ENCODE measurements at regions not wholly inside any gene's neighbourhood (a gene's known extent, or its start where the extent isn't known, plus 50 kb on each side); places are given as distances from the start of the nearest gene placed in this dataset.

GRCh38 chr13:89221557-89222158, 1550.5 kb downstream of the SLITRK5 start:
- H3K27me3 ChIP-seq (ENCODE audit: insufficient read depth, low read length), result no peaks in the 10 kb centered on the region
- peaks cover 17% of the 10 kb centered on the region for H3K9me3 ChIP-seq (ENCODE audit: low read depth, low read length)
- H3K4me1 ChIP-seq (ENCODE audit: insufficient read depth, low read length), result no peaks in the 10 kb centered on the region
- H3K4me3 ChIP-seq (ENCODE audit: low read length), result no peak overlapping the region

GRCh38 chr13:89227356-89227755, 1556.2 kb downstream of the SLITRK5 start:
- Histone ChIP-seq H3K27me3 (ENCODE audit: insufficient read depth, low read length) (no peaks in the 10 kb centered on the region), H3K4me3 (ENCODE audit: low read length) (no peak overlapping the region), H3K4me1 (ENCODE audit: insufficient read depth, low read length) (no peaks in the 10 kb centered on the region), H3K9me3 (ENCODE audit: low read depth, low read length) (peaks cover 10% of the 10 kb centered on the region)

GRCh38 chr13:89238496-89238895, 1567.3 kb downstream of the SLITRK5 start:
- Histone ChIP-seq H3K4me1 (ENCODE audit: insufficient read depth, low read length) (no peaks in the 10 kb centered on the region), H3K27me3 (ENCODE audit: insufficient read depth, low read length) (no peaks in the 10 kb centered on the region), H3K4me3 (ENCODE audit: low read length) (no peak overlapping the region)

DNA sequence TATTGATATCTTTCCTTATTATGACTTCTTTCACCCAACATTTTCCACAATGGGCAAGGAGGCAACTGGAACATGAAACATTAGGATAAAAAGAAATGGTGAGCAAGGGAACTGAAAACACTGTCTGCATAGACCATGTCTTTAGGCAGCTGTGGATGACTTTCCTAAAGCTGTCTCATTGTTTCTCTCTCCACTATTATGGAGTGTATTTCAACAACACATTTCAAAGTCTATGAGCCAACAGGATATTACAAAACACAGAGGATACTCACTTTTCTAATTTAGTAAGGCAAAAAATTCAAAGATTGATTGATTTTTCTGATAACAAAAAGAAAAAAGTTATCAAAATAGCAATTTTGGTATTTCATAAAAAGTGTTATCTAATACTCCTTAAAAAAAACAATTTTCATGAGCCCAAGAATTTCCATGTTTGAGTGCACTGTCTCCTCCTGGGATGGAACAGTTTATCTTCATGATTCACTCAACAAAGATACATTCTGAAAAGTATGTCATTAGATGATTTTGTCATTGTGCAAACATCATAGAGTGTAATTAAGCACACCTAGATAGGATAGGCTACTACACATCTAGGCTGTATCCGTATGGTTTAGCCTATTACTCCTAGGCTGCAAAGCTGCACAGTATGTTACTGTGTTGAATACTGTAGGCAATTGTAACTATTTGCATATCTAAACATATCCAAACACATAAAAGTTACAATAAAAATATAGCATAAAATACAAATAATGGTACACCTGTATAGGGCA, 1568.4 kb downstream of the SLITRK5 start:
- Histone ChIP-seq H3K27me3 (ENCODE audit: insufficient read depth, low read length) (no peaks in the 10 kb centered on the region), H3K4me3 (ENCODE audit: low read length) (no peak overlapping the region), H3K4me1 (ENCODE audit: insufficient read depth, low read length) (no peaks in the 10 kb centered on the region), H3K9me3 (ENCODE audit: low read depth, low read length) (no peaks in the 10 kb centered on the region)

More at GRCh38 chr13:89238496-89238895, 1567.3 kb downstream of the SLITRK5 start:
- no peaks in the 10 kb centered on the region for H3K9me3 ChIP-seq (ENCODE audit: low read depth, low read length)

DNA sequence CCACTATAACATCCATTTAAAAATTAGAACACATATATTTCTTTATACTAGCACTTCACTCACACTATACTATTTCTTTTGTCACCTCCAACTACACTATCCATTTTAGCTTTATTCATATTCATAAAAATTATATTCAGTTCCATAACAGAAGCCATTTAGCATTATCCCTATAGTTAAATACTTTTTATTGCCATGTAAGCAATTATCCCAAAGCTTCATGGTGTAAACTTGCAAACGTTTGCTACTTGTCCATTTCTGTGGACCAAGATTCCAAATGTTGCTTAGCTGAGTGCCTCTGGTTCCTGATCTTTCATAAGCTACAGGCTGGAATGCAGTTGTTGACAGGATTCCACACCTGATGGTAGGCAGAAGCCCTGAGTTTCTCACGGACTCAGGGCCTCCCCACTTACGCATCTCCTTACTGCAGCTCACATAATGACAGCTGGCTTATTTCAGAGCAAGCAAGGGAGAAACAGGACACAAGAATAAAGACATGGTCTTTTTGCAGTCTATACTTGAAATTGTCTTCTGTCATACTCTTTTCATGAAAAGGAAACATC, 1584.8 kb downstream of the SLITRK5 start:
- Histone ChIP-seq H3K4me1 (ENCODE audit: insufficient read depth, low read length) (no peaks in the 10 kb centered on the region), H3K9me3 (ENCODE audit: low read depth, low read length) (peaks cover 9% of the 10 kb centered on the region), H3K4me3 (ENCODE audit: low read length) (no peak overlapping the region), H3K27me3 (ENCODE audit: insufficient read depth, low read length) (no peaks in the 10 kb centered on the region)

DNA sequence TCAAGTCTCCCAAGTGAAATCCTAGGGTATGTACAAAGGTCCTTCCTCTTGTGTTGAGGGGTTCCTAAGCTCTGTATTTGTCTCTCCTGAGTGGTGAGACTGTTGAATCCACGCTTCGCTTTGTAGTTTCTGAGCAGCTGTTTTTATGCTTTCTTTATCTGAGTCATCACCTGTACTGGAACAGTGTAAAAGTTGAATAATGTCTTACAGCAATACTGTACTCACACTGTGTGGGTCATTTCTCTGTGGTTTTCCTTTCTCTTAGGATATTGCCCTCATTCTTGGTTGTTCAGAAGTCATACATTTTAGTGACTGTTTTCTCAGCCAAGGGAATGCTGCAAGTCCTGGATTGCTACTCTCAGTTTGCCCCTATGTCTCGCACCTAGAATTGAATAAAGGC, 1596.6 kb downstream of the SLITRK5 start:
- H3K4me3 ChIP-seq (ENCODE audit: low read length), result no peak overlapping the region
- no peaks in the 10 kb centered on the region for H3K4me1 ChIP-seq (ENCODE audit: insufficient read depth, low read length)
- H3K27me3 ChIP-seq (ENCODE audit: insufficient read depth, low read length), result no peaks in the 10 kb centered on the region
- peaks cover 16% of the 10 kb centered on the region for H3K9me3 ChIP-seq (ENCODE audit: low read depth, low read length)

DNA sequence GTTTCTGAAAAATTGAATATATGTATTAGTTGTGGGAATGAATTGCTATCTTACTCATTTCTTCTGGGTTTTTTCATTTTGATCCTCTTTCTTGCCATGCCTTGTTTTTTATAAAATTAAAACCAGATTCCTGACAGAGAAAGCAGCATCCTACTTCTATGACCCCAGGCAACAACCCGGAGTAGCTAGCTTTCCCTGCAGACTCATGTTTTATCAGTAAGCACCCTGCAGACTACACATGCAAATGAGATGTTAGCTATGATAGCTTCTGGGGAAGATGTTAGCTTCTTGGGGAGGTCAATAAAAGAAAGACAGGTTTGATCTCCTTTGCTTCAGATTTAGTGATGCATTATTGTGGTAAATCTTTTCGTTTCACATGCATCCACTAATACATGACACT, 1598.6 kb downstream of the SLITRK5 start:
- H3K27me3 ChIP-seq (ENCODE audit: insufficient read depth, low read length), result no peaks in the 10 kb centered on the region
- no peak overlapping the region for H3K4me3 ChIP-seq (ENCODE audit: low read length)
- no peaks in the 10 kb centered on the region for H3K4me1 ChIP-seq (ENCODE audit: insufficient read depth, low read length)
- H3K9me3 ChIP-seq (ENCODE audit: low read depth, low read length), result peaks cover 12% of the 10 kb centered on the region

DNA sequence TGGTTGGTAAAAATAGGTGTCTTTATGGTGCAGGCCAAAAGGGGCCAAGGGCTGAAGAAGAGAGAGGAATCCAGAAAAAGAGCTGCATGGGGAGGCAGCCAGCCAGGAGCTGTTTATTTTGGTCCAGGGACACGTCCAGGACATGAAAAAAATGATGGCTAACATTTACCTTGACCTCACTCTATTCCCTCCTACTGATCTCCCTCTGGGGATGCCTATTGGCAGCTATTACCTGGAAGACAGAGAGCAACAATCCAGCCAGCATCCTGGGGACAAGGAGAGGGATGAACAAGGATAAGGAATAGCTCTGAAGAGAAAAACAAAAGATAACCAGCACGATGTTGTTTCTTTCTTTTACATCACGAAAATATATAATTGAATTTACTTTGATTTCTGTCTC, 1599.6 kb downstream of the SLITRK5 start:
- Histone ChIP-seq H3K4me3 (ENCODE audit: low read length) (no peak overlapping the region), H3K27me3 (ENCODE audit: insufficient read depth, low read length) (no peaks in the 10 kb centered on the region), H3K9me3 (ENCODE audit: low read depth, low read length) (peaks cover 12% of the 10 kb centered on the region), H3K4me1 (ENCODE audit: insufficient read depth, low read length) (no peaks in the 10 kb centered on the region)

GRCh38 chr13:89279374-89279773, 1608.2 kb downstream of the SLITRK5 start:
- H3K27me3 ChIP-seq (ENCODE audit: insufficient read depth, low read length), result no peaks in the 10 kb centered on the region
- no peaks in the 10 kb centered on the region for H3K4me1 ChIP-seq (ENCODE audit: insufficient read depth, low read length)
- H3K4me3 ChIP-seq (ENCODE audit: low read length), result no peak overlapping the region
- H3K9me3 ChIP-seq (ENCODE audit: low read depth, low read length), result no peaks in the 10 kb centered on the region

DNA sequence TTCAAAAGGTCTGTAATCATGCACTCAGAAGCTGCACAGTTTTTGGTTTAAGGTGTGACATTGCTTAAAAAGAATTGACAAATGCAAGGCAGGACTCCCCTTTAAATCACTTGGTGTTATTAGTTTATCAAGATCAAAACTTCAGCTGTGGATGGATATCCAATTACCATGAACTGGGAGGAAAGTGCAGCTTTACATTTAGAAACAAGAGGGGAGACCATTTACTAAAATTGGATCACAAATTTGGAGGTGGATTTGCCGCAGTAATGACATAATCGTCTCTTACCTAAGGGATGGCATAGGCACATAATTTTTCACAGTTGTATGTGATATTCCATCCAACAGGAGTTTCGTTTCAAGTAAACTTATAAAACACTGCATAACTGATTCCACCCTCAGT, 1610.2 kb downstream of the SLITRK5 start:
- Histone ChIP-seq H3K9me3 (ENCODE audit: low read depth, low read length) (no peaks in the 10 kb centered on the region), H3K27me3 (ENCODE audit: insufficient read depth, low read length) (no peaks in the 10 kb centered on the region), H3K4me3 (ENCODE audit: low read length) (no peak overlapping the region), H3K4me1 (ENCODE audit: insufficient read depth, low read length) (no peaks in the 10 kb centered on the region)

DNA sequence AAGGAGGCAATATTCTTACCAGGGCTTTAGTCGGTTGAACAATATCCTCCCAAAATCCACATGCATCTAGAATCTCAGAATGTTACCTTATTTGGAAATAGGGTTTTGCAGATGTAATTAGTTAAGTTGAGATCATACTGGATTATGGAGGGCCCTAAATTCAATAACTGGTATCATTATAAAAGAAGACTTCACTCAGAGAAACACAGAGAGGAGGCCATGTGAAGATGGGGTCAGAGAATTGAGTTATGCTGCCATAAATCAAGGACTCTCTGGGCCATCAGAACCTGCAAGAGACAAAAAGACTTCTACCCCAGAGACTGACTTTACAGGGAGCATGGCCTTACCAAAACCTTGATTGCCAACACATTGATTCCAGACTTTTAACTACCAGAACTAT, 1611.1 kb downstream of the SLITRK5 start:
- H3K4me3 ChIP-seq (ENCODE audit: low read length), result no peak overlapping the region
- H3K27me3 ChIP-seq (ENCODE audit: insufficient read depth, low read length), result no peaks in the 10 kb centered on the region
- no peaks in the 10 kb centered on the region for H3K4me1 ChIP-seq (ENCODE audit: insufficient read depth, low read length)
- no peaks in the 10 kb centered on the region for H3K9me3 ChIP-seq (ENCODE audit: low read depth, low read length)

GRCh38 chr13:89287381-89287780, 1616.2 kb downstream of the SLITRK5 start:
- Histone ChIP-seq H3K4me1 (ENCODE audit: insufficient read depth, low read length) (no peaks in the 10 kb centered on the region), H3K4me3 (ENCODE audit: low read length) (no peak overlapping the region), H3K9me3 (ENCODE audit: low read depth, low read length) (no peaks in the 10 kb centered on the region), H3K27me3 (ENCODE audit: insufficient read depth, low read length) (no peaks in the 10 kb centered on the region)

- Histone ChIP-seq H3K4me1 (ENCODE audit: insufficient read depth, low read length) (no peaks in the 10 kb centered on the region), H3K27me3 (ENCODE audit: insufficient read depth, low read length) (no peaks in the 10 kb centered on the region), H3K9me3 (ENCODE audit: low read depth, low read length) (no peaks in the 10 kb centered on the region), H3K4me3 (ENCODE audit: low read length) (no peak overlapping the region)
Observed at GRCh38 chr13:89294115-89294867, 1623.1 kb downstream of the SLITRK5 start.

GRCh38 chr13:89307278-89307677, 1636.1 kb downstream of the SLITRK5 start:
- Histone ChIP-seq H3K4me3 (ENCODE audit: low read length) (no peak overlapping the region), H3K9me3 (ENCODE audit: low read depth, low read length) (no peaks in the 10 kb centered on the region), H3K4me1 (ENCODE audit: insufficient read depth, low read length) (no peaks in the 10 kb centered on the region), H3K27me3 (ENCODE audit: insufficient read depth, low read length) (no peaks in the 10 kb centered on the region)

DNA sequence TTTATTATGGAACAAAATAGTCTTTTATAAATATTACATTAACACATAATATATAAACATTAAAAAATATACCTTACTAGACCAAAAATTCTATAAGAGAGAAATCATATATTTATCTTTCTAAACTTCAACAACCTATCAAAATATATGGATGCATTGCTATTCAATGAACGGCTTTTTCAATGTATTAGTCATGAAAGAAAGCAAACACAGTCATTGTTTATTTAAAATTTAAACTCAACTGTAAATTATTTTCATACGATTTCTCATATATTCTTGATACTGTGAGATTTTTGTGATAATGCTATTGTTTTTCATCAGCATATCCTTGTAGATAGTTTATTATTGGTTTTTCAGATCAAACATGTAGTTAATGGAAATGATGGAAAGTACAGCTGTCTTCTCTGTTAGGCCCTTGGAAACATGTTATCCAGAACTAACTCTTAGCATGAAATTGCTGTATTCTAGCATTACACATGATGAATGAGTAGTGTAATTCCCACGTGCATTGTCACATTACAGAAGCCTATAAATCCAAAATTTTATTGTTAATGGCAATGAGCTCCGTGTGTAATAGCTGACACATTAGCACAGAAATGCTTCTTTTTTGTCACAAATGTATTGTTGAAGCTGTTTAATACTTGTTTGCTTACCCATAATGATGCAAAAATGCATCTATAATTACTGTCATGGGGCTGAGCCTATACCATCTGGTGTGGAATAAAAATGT, 1639.9 kb downstream of the SLITRK5 start:
- H3K4me3 ChIP-seq (ENCODE audit: low read length), result no peak overlapping the region
- no peaks in the 10 kb centered on the region for H3K4me1 ChIP-seq (ENCODE audit: insufficient read depth, low read length)
- H3K9me3 ChIP-seq (ENCODE audit: low read depth, low read length), result no peaks in the 10 kb centered on the region
- no peaks in the 10 kb centered on the region for H3K27me3 ChIP-seq (ENCODE audit: insufficient read depth, low read length)

Data from mononuclear cell (primary cell).